Endothelial cell of umbilical vein (primary cell): ENCODE measurements at regions not wholly inside any gene's neighbourhood (a gene's known extent, or its start where the extent isn't known, plus 50 kb on each side); places are given as distances from the start of the nearest gene placed in this dataset.

Experiments used
- BruUV-seq: library from RNA; stranded (reverse); fragments of 400-500 nt; replicated peaks from 2 replicates; lab custom pipeline; 2021; lab: Mats Ljungman, UMichigan
- CTCF ChIA-PET: fragments of 300-600, 350-600 bp; sonication (Branson Sonifier 250); formaldehyde crosslinking; loops from one replicate; lab custom pipeline; 2021; ENCODE audit warnings: antibody characterized with exemption, inconsistent platforms; lab: Charles Lee
- POLR2A ChIA-PET: fragments of 300-600, 350-600 bp; sonication (Branson Sonifier 250); formaldehyde crosslinking; loops from one replicate; lab custom pipeline; 2021; ENCODE audit warnings: antibody characterized with exemption, inconsistent platforms; lab: Charles Lee
- DNase-seq: peaks from one replicate; pipeline ENCODE4 v3.0.0-alpha.2; 2011; ENCODE audit warnings: low read depth, low spot score
- FAIRE-seq: peaks from 2 replicates; lab custom pipeline; 2011; peaks lifted over from hg19 to GRCh38; lab: Jason Lieb, UNC
- H2AFZ ChIP-seq: 2 replicates; pipeline ENCODE4 v1.6.0; 2012; ENCODE audit warnings: low read depth, low read length, control low read depth, inconsistent platforms
- H3K27ac ChIP-seq: 2 replicates; pipeline ENCODE4 v1.5.1; 2011; ENCODE audit warnings: low read depth, mild to moderate bottlenecking, control low read depth, low read length, moderate library complexity; ENCODE audit not compliant: insufficient read depth
- H3K27me3 ChIP-seq, 2 experiments: 2 replicates each; pipeline versions ENCODE4 v1.6.0 to v1.6.1; 2011; ENCODE audit warnings: low read length in 2 of 2, mixed read lengths in 1 of 2; ENCODE audit not compliant: control insufficient read depth in 2 of 2, insufficient read depth in 2 of 2
- H3K36me3 ChIP-seq, 2 experiments: 2 replicates in 1 of 2; 3 replicates in 1 of 2; pipeline ENCODE4 v1.5.1; 2011; ENCODE audit warnings: low read length in 2 of 2, mild to moderate bottlenecking in 1 of 2, moderate library complexity in 1 of 2; ENCODE audit not compliant: control insufficient read depth in 2 of 2, insufficient read depth in 2 of 2; ENCODE audit errors: extremely low read depth in 1 of 2
- H3K4me1 ChIP-seq: 3 replicates; pipeline ENCODE4 v1.5.1; 2011; ENCODE audit warnings: mild to moderate bottlenecking, low read length; ENCODE audit not compliant: control insufficient read depth, insufficient read depth; ENCODE audit errors: extremely low read depth
- H3K4me2 ChIP-seq: 2 replicates; pipeline ENCODE4 v1.6.1; 2011; ENCODE audit warnings: low read length, control low read depth, mixed read lengths; ENCODE audit not compliant: insufficient read depth
- H3K4me3 ChIP-seq, 3 experiments: fragments of 200-600 bp in 1 of 3; sonication (generic), shearing (Covaris generic) in 1 of 3; replicated peaks in 1 of 3; 2 replicates each; pipeline ENCODE4 v1.5.1; 2011 to 2016; ENCODE audit warnings: control low read depth in 3 of 3, low read length in 3 of 3, mild to moderate bottlenecking in 2 of 3, inconsistent platforms in 1 of 3, low read depth in 1 of 3, moderate library complexity in 1 of 3; ENCODE audit not compliant: insufficient read depth in 1 of 3
- H3K79me2 ChIP-seq: 2 replicates; pipeline ENCODE4 v1.6.0; 2012; ENCODE audit warnings: low read length, inconsistent platforms; ENCODE audit not compliant: control insufficient read depth, insufficient read depth
- H3K9ac ChIP-seq: replicated peaks from 2 replicates; pipeline ENCODE3; 2011; ENCODE audit warnings: low read length, control low read depth; ENCODE audit not compliant: insufficient read depth; ENCODE audit errors: extremely low read depth
- H3K9me1 ChIP-seq: replicated peaks from 3 replicates; pipeline ENCODE4 v1.6.0; 2011; ENCODE audit warnings: mild to moderate bottlenecking, low read length; ENCODE audit not compliant: control insufficient read depth, insufficient read depth; ENCODE audit errors: extremely low read depth
- H3K9me3 ChIP-seq: replicated peaks from 2 replicates; pipeline ENCODE4 v1.5.1; 2012; ENCODE audit warnings: low read length, inconsistent platforms; ENCODE audit not compliant: control insufficient read depth, insufficient read depth
- H4K20me1 ChIP-seq: replicated peaks from 2 replicates; pipeline ENCODE3; 2011; ENCODE audit warnings: mild to moderate bottlenecking, low read length; ENCODE audit not compliant: control insufficient read depth, insufficient read depth; ENCODE audit errors: extremely low read depth
- CTCF ChIP-seq, 2 donors: IDR thresholded peaks; 1 replicate in 1 of 2; 2 replicates in 1 of 2; pipeline ENCODE4 v1.5.1; 2011; ENCODE audit warnings: low read length in 2 of 2, mild to moderate bottlenecking in 2 of 2, moderate library complexity in 2 of 2, control low read depth in 1 of 2, inconsistent platforms in 1 of 2, low read depth in 1 of 2; ENCODE audit not compliant: insufficient read depth in 1 of 2; ENCODE audit errors: extremely low read depth in 1 of 2
- EZH2 ChIP-seq: IDR thresholded peaks from 2 replicates; pipeline ENCODE4 v1.6.1; 2012; ENCODE audit warnings: borderline replicate concordance, low read depth, mild to moderate bottlenecking, moderate library complexity, low read length, inconsistent platforms; ENCODE audit not compliant: severe bottlenecking
- FOS ChIP-seq: IDR thresholded peaks from 2 replicates; pipeline ENCODE4 v1.6.1; 2011; ENCODE audit warnings: mild to moderate bottlenecking, low read length, moderate library complexity, borderline replicate concordance; ENCODE audit not compliant: insufficient read depth
- GATA2 ChIP-seq: IDR thresholded peaks from 2 replicates; pipeline ENCODE4 v1.7.0; 2011; ENCODE audit warnings: low read depth, mild to moderate bottlenecking, moderate library complexity, mixed read lengths, low read length; ENCODE audit not compliant: insufficient read length, insufficient read depth
- JUN ChIP-seq: IDR thresholded peaks from 2 replicates; pipeline ENCODE4 v1.6.1; 2011; ENCODE audit warnings: borderline replicate concordance, low read depth; ENCODE audit not compliant: insufficient read length, insufficient read depth
- MAX ChIP-seq: IDR thresholded peaks from 2 replicates; pipeline ENCODE4 v1.6.1; 2011; ENCODE audit not compliant: insufficient read depth, insufficient read length
- MYC ChIP-seq: IDR thresholded peaks from one replicate; pipeline ENCODE4 v1.6.1; 2011; ENCODE audit warnings: mild to moderate bottlenecking, low read depth, low read length
- POLR2A ChIP-seq: IDR thresholded peaks from 2 replicates; pipeline ENCODE4 v1.6.1; 2012; ENCODE audit warnings: low read depth, mild to moderate bottlenecking, control low read depth, low read length
- POLR2AphosphoS5 ChIP-seq: IDR thresholded peaks from 2 replicates; pipeline ENCODE4 v1.6.1; 2012; ENCODE audit warnings: low read depth, mild to moderate bottlenecking, control low read depth, low read length, moderate library complexity; ENCODE audit not compliant: insufficient read depth
- dilution Hi-C: fragments of 300-500 bp; cut with MboI; formaldehyde crosslinking; loops from one replicate; pipeline ENCODE4 v1.15.0; 2019; ENCODE audit warnings: low sequenced_read_pairs; ENCODE audit not compliant: extremely low pct_ligation_motif_present
- intact Hi-C: fragments of 100-400 bp; cut with micrococcal nuclease; formaldehyde crosslinking; loops from one replicate; pipeline ENCODE4 v1.10.0; 2022

- Histone ChIP-seq H3K9me1 (no peaks in the 10 kb centered on the region), H3K36me3 (no peaks in the 10 kb centered on the region), H3K79me2 (no peaks in the 10 kb centered on the region), H3K4me3 (no peak overlapping the region), H3K4me1 (no peaks in the 10 kb centered on the region), H4K20me1 (no peaks in the 10 kb centered on the region), H3K9ac (no peak overlapping the region), H3K4me2 (no peak overlapping the region), H2AFZ (no peak overlapping the region), H3K27ac (no peak overlapping the region), H3K9me3 (no peaks in the 10 kb centered on the region), H3K27me3 (no peaks in the 10 kb centered on the region)
- FAIRE-seq (no peak), DNase-seq (no peak)
- dilution Hi-C loops: no loop called here
- TF ChIP-seq CTCF (IDR thresholded peaks at IDR 0.05; ENCODE audit: extremely low read depth in 1 of 2, insufficient read depth in 1 of 2, low read depth in 1 of 2, low read length in 2 of 2): no peak
- no peak for TF ChIP-seq JUN
- TF ChIP-seq MYC: no peak
- no peak for TF ChIP-seq POLR2AphosphoS5
- no peak for TF ChIP-seq MAX
- no peak for TF ChIP-seq FOS
- no peak for TF ChIP-seq GATA2
- TF ChIP-seq EZH2: no peak
- no peak for TF ChIP-seq POLR2A
- no TSS peak for BruUV-seq
- ChIA-PET CTCF (no interaction called here), POLR2A (no interaction called here)
- intact Hi-C loops: no loop called here
Measured at GRCh38 chr15:96112018-96112417, 218.5 kb upstream of the NR2F2 start.
